K562 (cell line): ENCODE measurements at regions not wholly inside any gene's neighbourhood (a gene's known extent, or its start where the extent isn't known, plus 50 kb on each side); places are given as distances from the start of the nearest gene placed in this dataset.

ENCODE experiments used
- ATAC-seq: fragments of 200-7000 bp; cut with Tn5 transposase; 3 replicates; pipeline ENCODE4 v1.9.1; 2020; ENCODE audit warnings: moderate library complexity
- BruUV-seq: library from RNA; stranded (reverse); fragments of 400-500 nt; replicated peaks from 2 replicates; lab custom pipeline; 2021; lab: Mats Ljungman, UMichigan
- CTCF ChIA-PET: fragments of 300-600 bp; formaldehyde crosslinking; extraction: SDS; loops from one replicate; lab custom pipeline; 2021; ENCODE audit warnings: low intra/inter-chr PET ratio; lab: Yijun Ruan, JAX
- POLR2A ChIA-PET: fragments of 300-600, 350-650 bp; sonication (Branson Sonifier 250); formaldehyde crosslinking; extraction: SDS; loops from one replicate; lab custom pipeline; 2021; ENCODE audit warnings: antibody characterized with exemption, inconsistent platforms; lab: Yijun Ruan, JAX
- DNase-seq, 4 experiments: peaks; one replicate each; pipeline versions ENCODE4 v3.0.0 to v3.0.0-alpha.2; 2011 to 2018; ENCODE audit warnings: low spot score in 3 of 4, mixed read lengths in 3 of 4; ENCODE audit errors: extremely low read depth in 1 of 4
- FAIRE-seq: peaks from 2 replicates; lab custom pipeline; 2011; peaks lifted over from hg19 to GRCh38; lab: Jason Lieb, UNC
- H2AFZ ChIP-seq: 2 replicates; pipeline ENCODE4 v1.6.0; 2011; ENCODE audit warnings: low read depth, low read length, control low read depth, inconsistent platforms
- H3K27ac ChIP-seq: fragments of 200-600 bp; 3 replicates; pipeline ENCODE4 v1.8.0; 2011; ENCODE audit warnings: low read depth, mild to moderate bottlenecking, control low read depth, inconsistent platforms, low read length, moderate library complexity, mixed read lengths; ENCODE audit errors: extremely low read depth
- H3K27me3 ChIP-seq, 2 experiments: fragments of 300-600 bp in 1 of 2; 2 replicates in 1 of 2; 3 replicates in 1 of 2; pipeline versions ENCODE4 v1.6.0 to v1.8.0; 2011; ENCODE audit warnings: inconsistent platforms in 2 of 2, low read length in 2 of 2, mild to moderate bottlenecking in 1 of 2, mixed read lengths in 1 of 2, moderate library complexity in 1 of 2; ENCODE audit not compliant: control insufficient read depth in 2 of 2, insufficient read depth in 2 of 2
- H3K36me3 ChIP-seq: fragments of 300-600 bp; 3 replicates; pipeline ENCODE4 v1.8.0; 2011; ENCODE audit warnings: mild to moderate bottlenecking, low read length, inconsistent platforms; ENCODE audit not compliant: control insufficient read depth, insufficient read depth
- H3K4me1 ChIP-seq, 2 experiments: fragments of 200-600 bp in 1 of 2; replicated peaks in 1 of 2; 2 replicates in 1 of 2; 3 replicates in 1 of 2; pipeline versions ENCODE4 v1.5.1 to v1.8.0; 2011; ENCODE audit warnings: inconsistent platforms in 2 of 2, low read length in 2 of 2, mild to moderate bottlenecking in 1 of 2, mixed read lengths in 1 of 2, moderate library complexity in 1 of 2; ENCODE audit not compliant: control insufficient read depth in 2 of 2, insufficient read depth in 2 of 2
- H3K4me2 ChIP-seq: 2 replicates; pipeline ENCODE4 v1.6.1; 2011; ENCODE audit warnings: low read length, control low read depth, inconsistent platforms, mixed read lengths; ENCODE audit not compliant: insufficient read depth
- H3K4me3 ChIP-seq: fragments of 200-600 bp; sonication (generic), shearing (Covaris generic); 2 replicates; pipeline ENCODE4 v1.5.1; 2016; ENCODE audit warnings: control low read depth, inconsistent platforms
- H3K79me2 ChIP-seq: fragments of 200-600 bp; 3 replicates; pipeline ENCODE4 v1.8.0; 2011; ENCODE audit warnings: low read length, inconsistent platforms; ENCODE audit not compliant: control insufficient read depth, insufficient read depth
- H3K9ac ChIP-seq, 2 experiments: 2 replicates each; pipeline versions ENCODE4 v1.6.0 to v1.6.1; 2011; ENCODE audit warnings: low read depth in 2 of 2, low read length in 2 of 2, control low read depth in 1 of 2, inconsistent platforms in 1 of 2, mild to moderate bottlenecking in 1 of 2, mixed read lengths in 1 of 2; ENCODE audit not compliant: insufficient read depth in 1 of 2
- H3K9me1 ChIP-seq: one replicate; pipeline ENCODE4 v1.6.0; 2011; ENCODE audit warnings: inconsistent platforms, mild to moderate bottlenecking, low read length, moderate library complexity; ENCODE audit not compliant: control insufficient read depth, insufficient read depth
- H3K9me3 ChIP-seq: replicated peaks from 2 replicates; pipeline ENCODE4 v1.5.1; 2011; ENCODE audit warnings: low read depth, low read length, inconsistent platforms; ENCODE audit not compliant: control insufficient read depth, insufficient read depth
- H4K20me1 ChIP-seq: replicated peaks from 2 replicates; pipeline ENCODE4 v1.6.1; 2011; ENCODE audit warnings: low read length, inconsistent platforms, mixed read lengths; ENCODE audit not compliant: control insufficient read depth, insufficient read depth
- DPF2 ChIP-seq: fragments of 450-650 bp; IDR thresholded peaks from 2 replicates; pipeline ENCODE4 v1.6.1; 2016
- HINFP ChIP-seq: fragments of 450-650 bp; conservative IDR thresholded peaks from 2 replicates; pipeline ENCODE4 v1.6.1; 2016; ENCODE audit warnings: missing genetic modification characterization, low read depth, mild to moderate bottlenecking, control low read depth, missing compliant biosample characterization
- HNRNPK ChIP-seq: fragments of 200-400 bp; formaldehyde crosslinking; IDR thresholded peaks from one replicate; pipeline ENCODE4 v1.6.1; 2018; ENCODE audit warnings: mild to moderate bottlenecking, low read depth, low read length; ENCODE audit not compliant: poor library complexity, severe bottlenecking
- L3MBTL2 ChIP-seq: fragments of 450-650 bp; IDR thresholded peaks from 2 replicates; pipeline ENCODE4 v1.6.1; 2016; ENCODE audit warnings: mild to moderate bottlenecking, moderate library complexity
- OTX1 ChIP-seq: fragments of 450-650 bp; formaldehyde crosslinking; IDR thresholded peaks from 2 replicates; pipeline ENCODE4 v1.4.0; 2022; ENCODE audit warnings: mild to moderate bottlenecking
- SOX6 ChIP-seq: fragments of 450-650 bp; IDR thresholded peaks from 2 replicates; pipeline ENCODE4 v1.6.1; 2014; ENCODE audit warnings: mild to moderate bottlenecking
- ZBTB5 ChIP-seq: fragments of 450-650 bp; IDR thresholded peaks from 2 replicates; pipeline ENCODE4 v1.6.1; 2017; ENCODE audit warnings: antibody characterized with exemption
- ZC3H11A ChIP-seq: IDR thresholded peaks from 2 replicates; pipeline ENCODE4 v1.6.1; 2012; ENCODE audit warnings: low read depth, low read length, improper control_type of control experiment
- ZNF507 ChIP-seq: conservative IDR thresholded peaks from 2 replicates; pipeline ENCODE4 v1.6.1; 2017; ENCODE audit warnings: missing genetic modification characterization, missing compliant biosample characterization
- ZNF707 ChIP-seq: fragments of 250-450 bp; sonication (Bioruptor Pico); conservative IDR thresholded peaks from 2 replicates; pipeline ENCODE4 v1.8.0; 2022; ENCODE audit warnings: inconsistent platforms, mild to moderate bottlenecking, moderate library complexity
- WGBS: fragments of 100-300 bp; shearing (Covaris generic); methylation state at CpG from one replicate; pipeline ENCODE4 v1.1.6; 2016; ENCODE audit warnings: low coverage, mixed read lengths; ENCODE audit not compliant: insufficient coverage; ENCODE audit errors: missing lambda C conversion rate; 5-methylcytosine and 5-hydroxymethylcytosine counted together
- in situ Hi-C: fragments of 300-500 bp; cut with MboI; formaldehyde crosslinking; loops from 4 replicates; pipeline ENCODE4 v1.15.0; 2018; ENCODE audit warnings: inconsistent platforms, mixed read lengths
- intact Hi-C: fragments of 100-400 bp; cut with micrococcal nuclease; formaldehyde crosslinking; loops from 2 replicates; pipeline ENCODE4 v1.14.2; 2022

GRCh38 chr11:116375221-116375620, 397.6 kb downstream of the BUD13 start (continued):
- TF ChIP-seq ZBTB5 (no peak), HNRNPK (no peak)

GRCh38 chr11:116374085-116374484, 398.7 kb downstream of the BUD13 start:
- no peak for DNase-seq
- no peak overlapping the region for H3K9ac ChIP-seq
- TF ChIP-seq DPF2 (no peak), SOX6 (no peak), HINFP (tag) (no peak), ZC3H11A (no peak), OTX1 (no peak), L3MBTL2 (no peak), ZNF507 (tag) (no peak), ZNF707 (CRISPR knock-in tag) (no peak)
- TF ChIP-seq, all 486 proteins: peak for 0
- ChIA-PET POLR2A (interaction anchor here (0.7 kb wide), 1 partner anchor 83 kb away, joined by 4 read pairs; no protein-coding TSS in a partner anchor), CTCF (no interaction called here)
- no peak overlapping the region for H3K27ac ChIP-seq
- WGBS: 0% methylated on average over 1 of the region's 1 CpG
- H3K4me3 ChIP-seq: no peak overlapping the region
- FAIRE-seq (no peak), ATAC-seq (no peak)
- H3K9me1 ChIP-seq: no peaks in the 10 kb centered on the region
- in situ Hi-C loops: no loop called here
- H3K9me3 ChIP-seq: no peaks in the 10 kb centered on the region
- H3K4me1 ChIP-seq: no peaks in the 10 kb centered on the region
- peaks cover 0 to 1% of the 10 kb centered on the region in 2 experiments; a peak in 1 of 5 replicates for H3K27me3 ChIP-seq
- no peaks in the 10 kb centered on the region; the same call in 1 of the 2 replicates for H4K20me1 ChIP-seq
- no peaks in the 10 kb centered on the region for H3K79me2 ChIP-seq
- H3K36me3 ChIP-seq: no peaks in the 10 kb centered on the region
- no peak overlapping the region for H2AFZ ChIP-seq
- intact Hi-C loops: no loop called here
- no TSS peak for BruUV-seq
- H3K4me2 ChIP-seq: no peak overlapping the region
